ENCODE measurements at regions not wholly inside any gene's neighbourhood (a gene's known extent, or its start where the extent isn't known, plus 50 kb on each side); places are given as distances from the start of the nearest gene placed in this dataset.

DNA sequence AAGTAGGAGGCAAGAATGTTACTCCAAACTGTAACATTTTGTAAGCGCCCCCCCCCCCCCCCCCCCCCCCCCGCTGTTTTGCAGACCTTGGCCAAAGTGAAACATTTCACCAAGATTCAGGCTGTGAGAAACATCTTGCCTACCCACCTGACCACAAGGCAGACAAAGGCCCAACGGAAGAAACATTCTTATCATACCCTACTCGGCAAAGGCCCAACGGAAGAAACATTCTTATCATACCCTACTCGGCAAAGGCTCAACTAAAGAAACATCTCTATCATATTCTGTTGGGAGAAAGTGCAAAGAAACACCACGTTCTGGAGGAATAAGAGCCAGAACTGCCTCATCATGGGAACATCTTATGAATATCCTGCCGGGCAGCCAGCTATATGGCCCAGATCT is 117.1 kb downstream of the JRKL start:
- H4K20me1 ChIP-seq (ENCODE audit: insufficient read depth, low read length), result no peaks in the 10 kb centered on the region
- WGBS, 2 experiments (ENCODE audit: extremely low coverage in 2 of 2, insufficient read length in 1 of 2), result 44% methylated on average over 2 of the region's 8 CpGs; no CpG with 5 or more reads in 1 of the 2 experiments
- no peak for ATAC-seq (ENCODE audit: low read depth)
- H3K4me1 ChIP-seq (ENCODE audit: control insufficient read depth, insufficient read depth, low read length), result no peaks in the 10 kb centered on the region
- no peak overlapping the region for H2BK5ac ChIP-seq (ENCODE audit: low read depth, low read length, poor library complexity, severe bottlenecking)
- no peaks in the 10 kb centered on the region for H3K27me3 ChIP-seq (ENCODE audit: control insufficient read depth, insufficient read depth, low read length)
- no peaks in the 10 kb centered on the region for H3K9me1 ChIP-seq (ENCODE audit: insufficient read depth, low read length)
- no peak overlapping the region for H2AFZ ChIP-seq (replicated peaks; ENCODE audit: low read length, poor library complexity)
- H3K18ac ChIP-seq (ENCODE audit: low read depth, low read length), result no peak overlapping the region
- dilution Hi-C loops (cut with HindIII; ENCODE audit: low sequenced_read_pairs, unreplicated experiment) (no loop called here), intact Hi-C loops (cut with micrococcal nuclease) (no loop called here), in situ Hi-C loops (cut with MboI; ENCODE audit: low sequenced_read_pairs) (no loop called here)
- no peak overlapping the region for H2BK20ac ChIP-seq (ENCODE audit: low read depth, low read length)
- ChIA-PET CTCF (no interaction called here), POLR2A (ENCODE audit: unreplicated experiment) (no interaction called here)
- no peak overlapping the region for H2BK15ac ChIP-seq (ENCODE audit: low read depth, low read length)
- H4K91ac ChIP-seq (ENCODE audit: insufficient read depth, low read depth, low read length), result no peak overlapping the region
- H3K79me1 ChIP-seq (ENCODE audit: low read depth in 1 of 2, low read length in 2 of 2), result no peaks in the 10 kb centered on the region
- H3K9me3 ChIP-seq (ENCODE audit: control insufficient read depth, insufficient read depth, low read length), result no peaks in the 10 kb centered on the region
- no peak overlapping the region for H3K4ac ChIP-seq (ENCODE audit: low read depth, low read length)
- H2AK5ac ChIP-seq (ENCODE audit: low read depth, low read length), result no peak overlapping the region
- no peak overlapping the region for H2AK9ac ChIP-seq (replicated peaks; ENCODE audit: low read depth, low read length, poor library complexity)
- H3K9ac ChIP-seq (ENCODE audit: low read depth, low read length), result no peak overlapping the region
- no peak overlapping the region for H4K8ac ChIP-seq (ENCODE audit: low read depth in 2 of 2, low read length in 2 of 2)
- DNase-seq, result no peak
- H3K14ac ChIP-seq (replicated peaks; ENCODE audit: low read depth, low read length), result no peak overlapping the region
- no peak overlapping the region for H2BK120ac ChIP-seq (ENCODE audit: low read depth, low read length)
- H4K5ac ChIP-seq (ENCODE audit: low read depth, low read length), result no peak overlapping the region
- no peak overlapping the region for H3K56ac ChIP-seq (ENCODE audit: extremely low read depth, insufficient read depth, low read length)
- no peak overlapping the region for H3K23ac ChIP-seq (ENCODE audit: low read depth, low read length)
- H3K36me3 ChIP-seq (ENCODE audit: control insufficient read depth, insufficient read depth, low read length), result no peaks in the 10 kb centered on the region
- H3K4me3 ChIP-seq (ENCODE audit: insufficient read depth, low read depth, low read length), result no peak overlapping the region
- no peak overlapping the region for H3K4me2 ChIP-seq (ENCODE audit: low read depth, low read length)
- H3K27ac ChIP-seq (ENCODE audit: insufficient read depth, low read length), result no peak overlapping the region
- BruUV-seq (replicated peaks), result no TSS peak
- TF ChIP-seq BHLHE40 (IDR thresholded peaks at IDR 0.05; ENCODE audit: low read depth, low read length) (no peak), FOS (IDR thresholded peaks at IDR 0.05; ENCODE audit: low read depth, low read length) (no peak), SMC3 (IDR thresholded peaks at IDR 0.05; ENCODE audit: low read depth, low read length) (no peak)
- TF ChIP-seq, protein P1, sequence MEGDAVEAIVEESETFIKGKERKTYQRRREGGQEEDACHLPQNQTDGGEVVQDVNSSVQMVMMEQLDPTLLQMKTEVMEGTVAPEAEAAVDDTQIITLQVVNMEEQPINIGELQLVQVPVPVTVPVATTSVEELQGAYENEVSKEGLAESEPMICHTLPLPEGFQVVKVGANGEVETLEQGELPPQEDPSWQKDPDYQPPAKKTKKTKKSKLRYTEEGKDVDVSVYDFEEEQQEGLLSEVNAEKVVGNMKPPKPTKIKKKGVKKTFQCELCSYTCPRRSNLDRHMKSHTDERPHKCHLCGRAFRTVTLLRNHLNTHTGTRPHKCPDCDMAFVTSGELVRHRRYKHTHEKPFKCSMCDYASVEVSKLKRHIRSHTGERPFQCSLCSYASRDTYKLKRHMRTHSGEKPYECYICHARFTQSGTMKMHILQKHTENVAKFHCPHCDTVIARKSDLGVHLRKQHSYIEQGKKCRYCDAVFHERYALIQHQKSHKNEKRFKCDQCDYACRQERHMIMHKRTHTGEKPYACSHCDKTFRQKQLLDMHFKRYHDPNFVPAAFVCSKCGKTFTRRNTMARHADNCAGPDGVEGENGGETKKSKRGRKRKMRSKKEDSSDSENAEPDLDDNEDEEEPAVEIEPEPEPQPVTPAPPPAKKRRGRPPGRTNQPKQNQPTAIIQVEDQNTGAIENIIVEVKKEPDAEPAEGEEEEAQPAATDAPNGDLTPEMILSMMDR (conservative IDR thresholded peaks at IDR 0.05; ENCODE audit: low read depth, low read length), result no peak

All from IMR-90 (cell line).